PFSK-1 (cell line): ENCODE measurements at regions not wholly inside any gene's neighbourhood (a gene's known extent, or its start where the extent isn't known, plus 50 kb on each side); places are given as distances from the start of the nearest gene placed in this dataset.

ENCODE experiments used
- FOXP2 ChIP-seq: optimal IDR thresholded peaks from 2 replicates; pipeline ENCODE3; 2011; ENCODE audit warnings: borderline replicate concordance, control low read depth, inconsistent platforms; ENCODE audit not compliant: insufficient read depth; ENCODE audit errors: extremely low read length, extremely low read depth
- POLR2AphosphoS5 ChIP-seq: IDR thresholded peaks from 2 replicates; pipeline ENCODE4 v1.6.1; 2012; ENCODE audit warnings: low read depth, mild to moderate bottlenecking, control low read depth, low read length, moderate library complexity
- SIN3A ChIP-seq: IDR thresholded peaks from 2 replicates; pipeline ENCODE4 v1.6.1; 2012; ENCODE audit warnings: mild to moderate bottlenecking, low read length, moderate library complexity, borderline replicate concordance; ENCODE audit not compliant: insufficient read depth
- TAF1 ChIP-seq: IDR thresholded peaks from 2 replicates; pipeline ENCODE4 v1.6.1; 2012; ENCODE audit warnings: low read length, control low read depth, borderline replicate concordance; ENCODE audit not compliant: insufficient read depth
- TF ChIP-seq, protein P1 (sequence below), 2 experiments: IDR thresholded peaks; 2 replicates each; pipeline versions ENCODE4 v1.6.1 to v1.8.0; 2011 to 2012; ENCODE audit warnings: low read depth in 2 of 2, low read length in 2 of 2, control low read depth in 1 of 2, inconsistent platforms in 1 of 2, mild to moderate bottlenecking in 1 of 2, moderate library complexity in 1 of 2; ENCODE audit not compliant: insufficient read depth in 1 of 2

DNA sequence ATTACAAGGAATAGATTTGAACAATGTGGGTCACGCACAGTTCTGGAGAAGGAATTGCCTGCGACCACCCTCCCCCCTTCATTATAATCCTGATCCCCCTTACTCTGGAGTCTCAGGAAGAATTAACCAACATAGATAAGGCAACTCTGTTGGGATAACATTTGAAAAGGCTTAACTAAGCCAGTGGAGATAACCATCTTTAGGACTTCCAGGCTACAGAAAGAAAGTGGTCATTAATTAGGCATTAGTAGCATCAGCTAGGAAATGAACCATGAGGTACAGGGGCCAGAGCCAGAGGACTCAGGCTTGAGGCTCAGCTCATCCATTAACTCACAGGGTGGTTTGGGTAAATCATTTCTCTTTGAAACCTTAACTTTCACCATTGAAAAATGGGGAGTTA, 720.0 kb upstream of the API5 start:
- TF ChIP-seq, protein P1, sequence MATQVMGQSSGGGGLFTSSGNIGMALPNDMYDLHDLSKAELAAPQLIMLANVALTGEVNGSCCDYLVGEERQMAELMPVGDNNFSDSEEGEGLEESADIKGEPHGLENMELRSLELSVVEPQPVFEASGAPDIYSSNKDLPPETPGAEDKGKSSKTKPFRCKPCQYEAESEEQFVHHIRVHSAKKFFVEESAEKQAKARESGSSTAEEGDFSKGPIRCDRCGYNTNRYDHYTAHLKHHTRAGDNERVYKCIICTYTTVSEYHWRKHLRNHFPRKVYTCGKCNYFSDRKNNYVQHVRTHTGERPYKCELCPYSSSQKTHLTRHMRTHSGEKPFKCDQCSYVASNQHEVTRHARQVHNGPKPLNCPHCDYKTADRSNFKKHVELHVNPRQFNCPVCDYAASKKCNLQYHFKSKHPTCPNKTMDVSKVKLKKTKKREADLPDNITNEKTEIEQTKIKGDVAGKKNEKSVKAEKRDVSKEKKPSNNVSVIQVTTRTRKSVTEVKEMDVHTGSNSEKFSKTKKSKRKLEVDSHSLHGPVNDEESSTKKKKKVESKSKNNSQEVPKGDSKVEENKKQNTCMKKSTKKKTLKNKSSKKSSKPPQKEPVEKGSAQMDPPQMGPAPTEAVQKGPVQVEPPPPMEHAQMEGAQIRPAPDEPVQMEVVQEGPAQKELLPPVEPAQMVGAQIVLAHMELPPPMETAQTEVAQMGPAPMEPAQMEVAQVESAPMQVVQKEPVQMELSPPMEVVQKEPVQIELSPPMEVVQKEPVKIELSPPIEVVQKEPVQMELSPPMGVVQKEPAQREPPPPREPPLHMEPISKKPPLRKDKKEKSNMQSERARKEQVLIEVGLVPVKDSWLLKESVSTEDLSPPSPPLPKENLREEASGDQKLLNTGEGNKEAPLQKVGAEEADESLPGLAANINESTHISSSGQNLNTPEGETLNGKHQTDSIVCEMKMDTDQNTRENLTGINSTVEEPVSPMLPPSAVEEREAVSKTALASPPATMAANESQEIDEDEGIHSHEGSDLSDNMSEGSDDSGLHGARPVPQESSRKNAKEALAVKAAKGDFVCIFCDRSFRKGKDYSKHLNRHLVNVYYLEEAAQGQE (IDR thresholded peaks at IDR 0.05; ENCODE audit: insufficient read depth in 1 of 2, low read depth in 2 of 2, low read length in 2 of 2), result no peak
- TF ChIP-seq POLR2AphosphoS5 (no peak), TAF1 (no peak), FOXP2 (no peak), SIN3A (no peak)
